ENCODE measurements at regions not wholly inside any gene's neighbourhood (a gene's known extent, or its start where the extent isn't known, plus 50 kb on each side); places are given as distances from the start of the nearest gene placed in this dataset.

GRCh38 chrX:39981946-39982345 is 115.8 kb downstream of the BCOR start:
- Histone ChIP-seq H3K4me3 (ENCODE audit: low read depth, low read length) (no peak overlapping the region), H3K36me3 (ENCODE audit: control insufficient read depth, insufficient read depth, low read length) (no peaks in the 10 kb centered on the region), H3K9ac (ENCODE audit: low read depth, low read length) (no peak overlapping the region), H3K4me1 (ENCODE audit: control insufficient read depth, insufficient read depth, low read length) (no peaks in the 10 kb centered on the region), H3K9me3 (ENCODE audit: control insufficient read depth, insufficient read depth, low read length) (no peaks in the 10 kb centered on the region), H3K27me3 (ENCODE audit: control insufficient read depth, insufficient read depth, low read length) (peaks cover 6% of the 10 kb centered on the region)

GRCh38 chrX:39982948-39983347 is 114.8 kb downstream of the BCOR start:
- H3K4me3 ChIP-seq (ENCODE audit: low read depth, low read length), result no peak overlapping the region
- peaks cover 6% of the 10 kb centered on the region for H3K27me3 ChIP-seq (ENCODE audit: control insufficient read depth, insufficient read depth, low read length)
- no peaks in the 10 kb centered on the region for H3K36me3 ChIP-seq (ENCODE audit: control insufficient read depth, insufficient read depth, low read length)
- H3K9ac ChIP-seq (ENCODE audit: low read depth, low read length), result no peak overlapping the region
- H3K9me3 ChIP-seq (ENCODE audit: control insufficient read depth, insufficient read depth, low read length), result no peaks in the 10 kb centered on the region
- no peaks in the 10 kb centered on the region for H3K4me1 ChIP-seq (ENCODE audit: control insufficient read depth, insufficient read depth, low read length)

GRCh38 chrX:39983715-39984114 is 114.0 kb downstream of the BCOR start:
- no peak overlapping the region for H3K4me3 ChIP-seq (ENCODE audit: low read depth, low read length)
- peaks cover 6% of the 10 kb centered on the region for H3K27me3 ChIP-seq (ENCODE audit: control insufficient read depth, insufficient read depth, low read length)
- no peak overlapping the region for H3K9ac ChIP-seq (ENCODE audit: low read depth, low read length)
- H3K36me3 ChIP-seq (ENCODE audit: control insufficient read depth, insufficient read depth, low read length), result no peaks in the 10 kb centered on the region
- no peaks in the 10 kb centered on the region for H3K4me1 ChIP-seq (ENCODE audit: control insufficient read depth, insufficient read depth, low read length)
- no peaks in the 10 kb centered on the region for H3K9me3 ChIP-seq (ENCODE audit: control insufficient read depth, insufficient read depth, low read length)

- H3K9me3 ChIP-seq (ENCODE audit: control insufficient read depth, insufficient read depth, low read length), result no peaks in the 10 kb centered on the region
- H3K4me3 ChIP-seq (ENCODE audit: low read depth, low read length), result no peak overlapping the region
- H3K4me1 ChIP-seq (ENCODE audit: control insufficient read depth, insufficient read depth, low read length), result no peaks in the 10 kb centered on the region
- no peak overlapping the region for H3K9ac ChIP-seq (ENCODE audit: low read depth, low read length)
- H3K27me3 ChIP-seq (ENCODE audit: control insufficient read depth, insufficient read depth, low read length), result peaks cover 6% of the 10 kb centered on the region
- no peaks in the 10 kb centered on the region for H3K36me3 ChIP-seq (ENCODE audit: control insufficient read depth, insufficient read depth, low read length)
These were observed 113.4 kb downstream of the BCOR start for GRCh38 chrX:39984191-39984956.

GRCh38 chrX:39985071-39985470 is 112.7 kb downstream of the BCOR start:
- peaks cover 6% of the 10 kb centered on the region for H3K27me3 ChIP-seq (ENCODE audit: control insufficient read depth, insufficient read depth, low read length)

GRCh38 chrX:39985551-39985950 is 112.2 kb downstream of the BCOR start:
- Histone ChIP-seq H3K4me3 (ENCODE audit: low read depth, low read length) (no peak overlapping the region), H3K4me1 (ENCODE audit: control insufficient read depth, insufficient read depth, low read length) (no peaks in the 10 kb centered on the region), H3K36me3 (ENCODE audit: control insufficient read depth, insufficient read depth, low read length) (no peaks in the 10 kb centered on the region), H3K9ac (ENCODE audit: low read depth, low read length) (no peak overlapping the region), H3K9me3 (ENCODE audit: control insufficient read depth, insufficient read depth, low read length) (no peaks in the 10 kb centered on the region), H3K27me3 (ENCODE audit: control insufficient read depth, insufficient read depth, low read length) (peaks cover 6% of the 10 kb centered on the region)

More at GRCh38 chrX:39985071-39985470, 112.7 kb downstream of the BCOR start:
- no peaks in the 10 kb centered on the region for H3K4me1 ChIP-seq (ENCODE audit: control insufficient read depth, insufficient read depth, low read length)
- no peak overlapping the region for H3K9ac ChIP-seq (ENCODE audit: low read depth, low read length)
- H3K36me3 ChIP-seq (ENCODE audit: control insufficient read depth, insufficient read depth, low read length), result no peaks in the 10 kb centered on the region
- H3K4me3 ChIP-seq (ENCODE audit: low read depth, low read length), result no peak overlapping the region
- H3K9me3 ChIP-seq (ENCODE audit: control insufficient read depth, insufficient read depth, low read length), result no peaks in the 10 kb centered on the region

GRCh38 chrX:39988496-39988895 is 109.3 kb downstream of the BCOR start:
- Histone ChIP-seq H3K9me3 (ENCODE audit: control insufficient read depth, insufficient read depth, low read length) (no peaks in the 10 kb centered on the region), H3K27me3 (ENCODE audit: control insufficient read depth, insufficient read depth, low read length) (peaks cover 4% of the 10 kb centered on the region), H3K4me1 (ENCODE audit: control insufficient read depth, insufficient read depth, low read length) (no peaks in the 10 kb centered on the region), H3K9ac (ENCODE audit: low read depth, low read length) (no peak overlapping the region), H3K36me3 (ENCODE audit: control insufficient read depth, insufficient read depth, low read length) (no peaks in the 10 kb centered on the region), H3K4me3 (ENCODE audit: low read depth, low read length) (no peak overlapping the region)

GRCh38 chrX:39990388-39990787 is 107.4 kb downstream of the BCOR start:
- no peaks in the 10 kb centered on the region for H3K9me3 ChIP-seq (ENCODE audit: control insufficient read depth, insufficient read depth, low read length)
- no peak overlapping the region for H3K4me3 ChIP-seq (ENCODE audit: low read depth, low read length)
- H3K9ac ChIP-seq (ENCODE audit: low read depth, low read length), result no peak overlapping the region
- H3K36me3 ChIP-seq (ENCODE audit: control insufficient read depth, insufficient read depth, low read length), result no peaks in the 10 kb centered on the region
- no peaks in the 10 kb centered on the region for H3K4me1 ChIP-seq (ENCODE audit: control insufficient read depth, insufficient read depth, low read length)
- H3K27me3 ChIP-seq (ENCODE audit: control insufficient read depth, insufficient read depth, low read length), result no peaks in the 10 kb centered on the region

GRCh38 chrX:39992300-39992699 is 105.5 kb downstream of the BCOR start:
- Histone ChIP-seq H3K4me1 (ENCODE audit: control insufficient read depth, insufficient read depth, low read length) (no peaks in the 10 kb centered on the region), H3K36me3 (ENCODE audit: control insufficient read depth, insufficient read depth, low read length) (no peaks in the 10 kb centered on the region), H3K4me3 (ENCODE audit: low read depth, low read length) (no peak overlapping the region), H3K9me3 (ENCODE audit: control insufficient read depth, insufficient read depth, low read length) (no peaks in the 10 kb centered on the region), H3K27me3 (ENCODE audit: control insufficient read depth, insufficient read depth, low read length) (no peaks in the 10 kb centered on the region), H3K9ac (ENCODE audit: low read depth, low read length) (no peak overlapping the region)

GRCh38 chrX:39995457-39995856 is 102.3 kb downstream of the BCOR start:
- no peaks in the 10 kb centered on the region for H3K36me3 ChIP-seq (ENCODE audit: control insufficient read depth, insufficient read depth, low read length)
- no peak overlapping the region for H3K9ac ChIP-seq (ENCODE audit: low read depth, low read length)
- H3K9me3 ChIP-seq (ENCODE audit: control insufficient read depth, insufficient read depth, low read length), result no peaks in the 10 kb centered on the region
- no peaks in the 10 kb centered on the region for H3K27me3 ChIP-seq (ENCODE audit: control insufficient read depth, insufficient read depth, low read length)
- H3K4me1 ChIP-seq (ENCODE audit: control insufficient read depth, insufficient read depth, low read length), result no peaks in the 10 kb centered on the region
- no peak overlapping the region for H3K4me3 ChIP-seq (ENCODE audit: low read depth, low read length)

GRCh38 chrX:39996536-39996935 is 101.2 kb downstream of the BCOR start:
- Histone ChIP-seq H3K27me3 (ENCODE audit: control insufficient read depth, insufficient read depth, low read length) (peaks cover under 1% of the 10 kb centered on the region), H3K4me3 (ENCODE audit: low read depth, low read length) (no peak overlapping the region), H3K36me3 (ENCODE audit: control insufficient read depth, insufficient read depth, low read length) (no peaks in the 10 kb centered on the region), H3K9me3 (ENCODE audit: control insufficient read depth, insufficient read depth, low read length) (no peaks in the 10 kb centered on the region), H3K9ac (ENCODE audit: low read depth, low read length) (no peak overlapping the region), H3K4me1 (ENCODE audit: control insufficient read depth, insufficient read depth, low read length) (no peaks in the 10 kb centered on the region)

GRCh38 chrX:39998636-39999406 is 98.9 kb downstream of the BCOR start:
- Histone ChIP-seq H3K27me3 (ENCODE audit: control insufficient read depth, insufficient read depth, low read length) (peaks cover 19% of the 10 kb centered on the region), H3K4me1 (ENCODE audit: control insufficient read depth, insufficient read depth, low read length) (peaks cover 6% of the 10 kb centered on the region), H3K9me3 (ENCODE audit: control insufficient read depth, insufficient read depth, low read length) (no peaks in the 10 kb centered on the region), H3K4me3 (ENCODE audit: low read depth, low read length) (no peak overlapping the region), H3K9ac (ENCODE audit: low read depth, low read length) (no peak overlapping the region), H3K36me3 (ENCODE audit: control insufficient read depth, insufficient read depth, low read length) (no peaks in the 10 kb centered on the region)
